ENCODE measurements at regions not wholly inside any gene's neighbourhood (a gene's known extent, or its start where the extent isn't known, plus 50 kb on each side); places are given as distances from the start of the nearest gene placed in this dataset.

DNA sequence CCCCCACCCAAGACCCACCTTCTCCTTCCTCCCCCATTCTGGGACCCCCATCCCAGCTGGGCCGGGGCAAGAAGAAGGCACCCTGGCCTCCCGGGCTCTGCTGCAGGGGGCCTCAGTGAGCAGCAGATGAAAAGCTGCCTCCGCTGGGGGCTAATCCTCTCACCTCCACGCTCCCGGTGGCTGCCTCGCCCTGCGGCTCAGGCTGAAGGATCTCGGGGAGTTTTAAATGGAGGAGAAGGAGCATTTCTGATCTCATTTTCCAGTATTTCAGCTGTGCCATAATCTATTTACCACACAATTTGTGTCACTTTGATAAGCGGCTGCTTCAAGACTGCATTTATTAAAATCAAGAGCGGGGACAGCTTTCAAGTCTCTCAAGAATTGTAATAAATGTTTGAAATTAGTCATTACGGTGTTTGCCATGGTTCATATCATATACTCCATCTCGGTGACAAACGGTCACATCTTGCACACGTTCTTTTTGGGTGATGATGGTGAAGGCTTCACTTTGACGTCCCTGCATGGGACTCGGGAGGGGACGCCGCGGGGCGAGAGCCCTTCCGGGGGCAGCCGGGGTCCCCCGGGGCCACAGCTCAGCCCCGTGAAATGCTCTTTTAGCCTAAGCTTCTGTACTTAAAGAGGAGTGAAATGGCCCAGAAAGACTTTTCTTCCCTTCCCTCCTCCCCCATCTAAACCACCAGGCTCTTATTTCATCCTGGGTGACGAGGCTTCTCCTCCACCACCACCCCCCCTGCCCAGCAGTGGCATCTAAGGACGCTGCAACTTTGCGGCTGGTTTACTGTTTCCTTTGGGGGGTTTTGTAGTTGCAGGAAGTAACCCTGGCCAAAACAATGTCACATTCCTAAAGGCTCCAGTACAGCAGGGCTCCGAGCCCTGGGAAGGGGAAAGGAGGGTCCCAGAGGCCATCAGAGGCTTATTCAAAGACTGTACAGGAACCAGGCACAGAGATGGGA is 313.1 kb upstream of the TNRC6C start:
- H3K4me2 ChIP-seq (ENCODE audit: low read length): no peak overlapping the region

GRCh38 chr17:77646046-77646430 is 312.5 kb upstream of the TNRC6C start:
- no peak overlapping the region for H2AFZ ChIP-seq (ENCODE audit: low read depth, low read length)

More for the DNA sequence above, 313.1 kb upstream of the TNRC6C start:
- Histone ChIP-seq H3K36me3 (replicated peaks; ENCODE audit: low read depth, low read length) (no peaks in the 10 kb centered on the region), H2AFZ (ENCODE audit: low read depth, low read length) (no peak overlapping the region), H3K27me3 (ENCODE audit: low read depth, low read length) (peaks cover 28% of the 10 kb centered on the region), H3K9me3 (ENCODE audit: insufficient read depth, low read length) (no peaks in the 10 kb centered on the region), H3K9ac (ENCODE audit: low read length) (no peak overlapping the region), H3K79me2 (ENCODE audit: low read length) (no peaks in the 10 kb centered on the region), H3K4me1 (ENCODE audit: low read length) (no peaks in the 10 kb centered on the region), H3K4me3 (ENCODE audit: low read length) (no peak overlapping the region), H4K20me1 (ENCODE audit: insufficient read depth, low read length) (no peaks in the 10 kb centered on the region), H3K27ac (ENCODE audit: low read length) (no peak overlapping the region)
- TF ChIP-seq CTCF (IDR thresholded peaks at IDR 0.05; ENCODE audit: low read depth, low read length) (no peak), EZH2phosphoT487 (IDR thresholded peaks at IDR 0.05; ENCODE audit: low read depth) (no peak)

DNA sequence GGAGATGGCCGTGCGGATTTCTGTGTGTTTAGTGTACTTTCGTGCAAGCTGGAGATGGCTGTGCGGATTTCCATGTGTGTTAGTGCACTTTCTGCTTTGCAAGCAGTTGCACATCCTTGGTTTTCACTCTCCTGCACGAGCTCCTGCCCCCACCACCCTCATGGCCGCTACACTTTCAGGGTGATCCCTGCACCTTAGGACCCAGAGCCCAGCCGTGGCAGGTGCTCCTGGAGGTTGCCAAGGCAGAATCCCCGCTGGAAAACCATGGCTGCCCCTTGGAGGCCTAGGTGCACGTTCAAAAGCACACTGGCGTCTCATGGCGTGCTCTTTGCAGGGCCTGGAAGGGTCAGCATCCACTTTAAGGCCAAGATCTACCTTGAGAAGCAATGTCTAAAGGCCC is 311.0 kb upstream of the TNRC6C start:
- Histone ChIP-seq H3K9me3 (ENCODE audit: insufficient read depth, low read length) (no peaks in the 10 kb centered on the region), H3K36me3 (replicated peaks; ENCODE audit: low read depth, low read length) (no peaks in the 10 kb centered on the region), H2AFZ (ENCODE audit: low read depth, low read length) (no peak overlapping the region), H3K9ac (ENCODE audit: low read length) (no peak overlapping the region), H3K79me2 (ENCODE audit: low read length) (no peaks in the 10 kb centered on the region), H3K4me1 (ENCODE audit: low read length) (no peaks in the 10 kb centered on the region), H3K4me2 (ENCODE audit: low read length) (no peak overlapping the region), H3K4me3 (ENCODE audit: low read length) (no peak overlapping the region), H3K27ac (ENCODE audit: low read length) (no peak overlapping the region), H4K20me1 (ENCODE audit: insufficient read depth, low read length) (no peaks in the 10 kb centered on the region), H3K27me3 (ENCODE audit: low read depth, low read length) (peaks cover 18% of the 10 kb centered on the region)
- TF ChIP-seq CTCF (IDR thresholded peaks at IDR 0.05; ENCODE audit: low read depth, low read length) (no peak), EZH2phosphoT487 (IDR thresholded peaks at IDR 0.05; ENCODE audit: low read depth) (no peak)

More at GRCh38 chr17:77646046-77646430, 312.5 kb upstream of the TNRC6C start:
- Histone ChIP-seq H3K4me1 (ENCODE audit: low read length) (no peaks in the 10 kb centered on the region), H3K27ac (ENCODE audit: low read length) (no peak overlapping the region), H3K9ac (ENCODE audit: low read length) (no peak overlapping the region), H3K27me3 (ENCODE audit: low read depth, low read length) (peaks cover 22% of the 10 kb centered on the region), H3K4me2 (ENCODE audit: low read length) (no peak overlapping the region), H3K79me2 (ENCODE audit: low read length) (no peaks in the 10 kb centered on the region), H4K20me1 (ENCODE audit: insufficient read depth, low read length) (no peaks in the 10 kb centered on the region), H3K4me3 (ENCODE audit: low read length) (no peak overlapping the region), H3K9me3 (ENCODE audit: insufficient read depth, low read length) (no peaks in the 10 kb centered on the region), H3K36me3 (replicated peaks; ENCODE audit: low read depth, low read length) (no peaks in the 10 kb centered on the region)
- TF ChIP-seq EZH2phosphoT487 (IDR thresholded peaks at IDR 0.05; ENCODE audit: low read depth) (no peak), CTCF (IDR thresholded peaks at IDR 0.05; ENCODE audit: low read depth, low read length) (no peak)

DNA sequence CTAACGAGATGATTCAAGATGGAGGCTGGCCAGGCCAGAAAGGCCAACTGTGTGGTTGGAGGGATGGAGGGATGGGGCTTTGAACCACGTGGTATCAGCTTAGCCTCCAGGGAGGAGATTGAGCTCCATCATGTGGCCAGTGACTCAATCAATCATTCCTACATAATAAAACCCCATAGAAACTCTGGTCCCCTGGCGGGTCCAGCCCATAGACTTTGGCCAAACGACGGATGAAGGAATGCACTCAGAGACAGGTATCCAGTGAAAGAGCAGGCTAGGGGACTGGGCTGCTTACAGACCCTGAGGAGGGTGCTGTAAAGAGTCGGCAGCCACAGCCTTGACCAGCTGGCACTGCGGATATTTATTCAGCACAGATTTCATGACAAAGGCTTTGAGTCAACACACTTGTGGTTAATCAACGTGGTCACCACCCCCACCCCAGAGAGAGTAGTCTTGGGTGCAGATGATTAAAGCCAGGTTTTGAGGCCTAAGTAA is 308.7 kb upstream of the TNRC6C start:
- Histone ChIP-seq H3K9ac (ENCODE audit: low read length) (no peak overlapping the region), H3K4me2 (ENCODE audit: low read length) (no peak overlapping the region), H3K9me3 (ENCODE audit: insufficient read depth, low read length) (no peaks in the 10 kb centered on the region), H3K36me3 (replicated peaks; ENCODE audit: low read depth, low read length) (no peaks in the 10 kb centered on the region), H3K27ac (ENCODE audit: low read length) (no peak overlapping the region), H2AFZ (ENCODE audit: low read depth, low read length) (no peak overlapping the region), H3K27me3 (ENCODE audit: low read depth, low read length) (peaks cover 3% of the 10 kb centered on the region; the same call in 1 of the 2 replicates), H4K20me1 (ENCODE audit: insufficient read depth, low read length) (no peaks in the 10 kb centered on the region), H3K79me2 (ENCODE audit: low read length) (no peaks in the 10 kb centered on the region), H3K4me1 (ENCODE audit: low read length) (no peaks in the 10 kb centered on the region), H3K4me3 (ENCODE audit: low read length) (no peak overlapping the region)
- TF ChIP-seq EZH2phosphoT487 (IDR thresholded peaks at IDR 0.05; ENCODE audit: low read depth): no peak
- TF ChIP-seq CTCF (IDR thresholded peaks at IDR 0.05; ENCODE audit: low read depth, low read length): no peak

Data from OCI-LY3 (cell line).